NCI-H187 treated with DMSO at 0.1 percent for 48 hours (cell line): ENCODE measurements at regions not wholly inside any gene's neighbourhood (a gene's known extent, or its start where the extent isn't known, plus 50 kb on each side); places are given as distances from the start of the nearest gene placed in this dataset.
"Not testable (repeated sequence)": the region's sequence is repeated elsewhere in the genome, so short reads cannot be mapped to it uniquely, and the experiment has no call there.

Experiments used
- DNase-seq: peaks from one replicate; lab custom pipeline; 2025; lab: John Stamatoyannopoulos, UW

GRCh38 chr7:114082642-114083165 lies 163.9 kb upstream of the PPP1R3A start:
- DNase-seq = no peak

- peak; percentile 35 for DNase-seq
Measured at GRCh38 chr7:114081606-114082425, 163.0 kb upstream of the PPP1R3A start.

- DNase-seq = not testable (repeated sequence)
Measured at GRCh38 chr7:114077158-114077524, 158.3 kb upstream of the PPP1R3A start.

- DNase-seq = not testable (repeated sequence)
Measured at GRCh38 chr7:114076392-114077157, 157.8 kb upstream of the PPP1R3A start.

GRCh38 chr7:114073701-114074100 lies 154.9 kb upstream of the PPP1R3A start:
- no peak for DNase-seq

GRCh38 chr7:114070246-114070645 lies 151.4 kb upstream of the PPP1R3A start:
- DNase-seq = no peak

GRCh38 chr7:114062810-114063209 lies 144.0 kb upstream of the PPP1R3A start:
- no peak for DNase-seq

- DNase-seq = no peak
Measured at GRCh38 chr7:114051871-114052331, 133.1 kb upstream of the PPP1R3A start.

GRCh38 chr7:114050571-114050970 lies 131.8 kb upstream of the PPP1R3A start:
- no peak for DNase-seq

GRCh38 chr7:114048386-114049235 lies 129.8 kb upstream of the PPP1R3A start:
- peak; percentile 45 for DNase-seq

- no peak for DNase-seq
Measured at GRCh38 chr7:114047889-114048288, 129.1 kb upstream of the PPP1R3A start.

- no peak for DNase-seq
Measured at GRCh38 chr7:114033475-114033874, 114.7 kb upstream of the PPP1R3A start.

GRCh38 chr7:114026486-114027089 lies 107.8 kb upstream of the PPP1R3A start:
- DNase-seq = peak; percentile 36

- no peak for DNase-seq
Measured at GRCh38 chr7:114021135-114021534, 102.3 kb upstream of the PPP1R3A start.

- DNase-seq = no peak
Measured at GRCh38 chr7:114008696-114009095, 89.9 kb upstream of the PPP1R3A start.

- no peak for DNase-seq
Measured at GRCh38 chr7:114007386-114007785, 88.6 kb upstream of the PPP1R3A start.

- DNase-seq = no peak
Measured at GRCh38 chr7:113998934-113999333, 80.1 kb upstream of the PPP1R3A start.

- no peak for DNase-seq
Measured at GRCh38 chr7:113996405-113996804, 77.6 kb upstream of the PPP1R3A start.

- no peak for DNase-seq
Measured at GRCh38 chr7:113986216-113986615, 67.4 kb upstream of the PPP1R3A start.

GRCh38 chr7:113976508-113976907 lies 57.7 kb upstream of the PPP1R3A start:
- DNase-seq = no peak

- DNase-seq = no peak
Measured at GRCh38 chr7:113968713-113969112, 49.9 kb upstream of the PPP1R3A start.
